ENCODE measurements at regions not wholly inside any gene's neighbourhood (a gene's known extent, or its start where the extent isn't known, plus 50 kb on each side); places are given as distances from the start of the nearest gene placed in this dataset.

- no peak for TF ChIP-seq CTCF (IDR thresholded peaks at IDR 0.05; ENCODE audit: insufficient read depth, low read depth, low read length)
- no peak overlapping the region for H3K4me3 ChIP-seq (ENCODE audit: low read depth, low read length)
- DNase-seq (ENCODE audit: low read depth) = no peak
These were observed 373.0 kb downstream of the RPS24 start for GRCh38 chr10:78406648-78407008.

- peak; percentile 81 for DNase-seq (ENCODE audit: low read depth)
- peak overlapping the region; percentile 39 for H3K4me3 ChIP-seq (ENCODE audit: low read depth, low read length)
- TF ChIP-seq CTCF (IDR thresholded peaks at IDR 0.05; ENCODE audit: insufficient read depth, low read depth, low read length) = no peak
These were observed 373.5 kb downstream of the RPS24 start for GRCh38 chr10:78407009-78407711.

- DNase-seq (ENCODE audit: low read depth) = no peak
- no peak for TF ChIP-seq CTCF (IDR thresholded peaks at IDR 0.05; ENCODE audit: insufficient read depth, low read depth, low read length)
- H3K4me3 ChIP-seq (ENCODE audit: low read depth, low read length) = no peak overlapping the region
These were observed 374.3 kb downstream of the RPS24 start for GRCh38 chr10:78407966-78408365.

GRCh38 chr10:78408671-78409472, 375.2 kb downstream of the RPS24 start:
- DNase-seq (ENCODE audit: low read depth) = no peak
- no peak for TF ChIP-seq CTCF (IDR thresholded peaks at IDR 0.05; ENCODE audit: insufficient read depth, low read depth, low read length)
- H3K4me3 ChIP-seq (ENCODE audit: low read depth, low read length) = no peak overlapping the region

GRCh38 chr10:78410046-78410965, 376.6 kb downstream of the RPS24 start:
- H3K4me3 ChIP-seq (ENCODE audit: low read depth, low read length) = no peak overlapping the region
- no peak for TF ChIP-seq CTCF (IDR thresholded peaks at IDR 0.05; ENCODE audit: insufficient read depth, low read depth, low read length)
- no peak for DNase-seq (ENCODE audit: low read depth)

GRCh38 chr10:78411716-78412115, 378.1 kb downstream of the RPS24 start:
- no peak for TF ChIP-seq CTCF (IDR thresholded peaks at IDR 0.05; ENCODE audit: insufficient read depth, low read depth, low read length)
- no peak overlapping the region for H3K4me3 ChIP-seq (ENCODE audit: low read depth, low read length)
- DNase-seq (ENCODE audit: low read depth) = no peak

Data from fibroblast of villous mesenchyme (primary cell).